Right atrium auricular region (tissue), 2 donors: ENCODE measurements at regions not wholly inside any gene's neighbourhood (a gene's known extent, or its start where the extent isn't known, plus 50 kb on each side); places are given as distances from the start of the nearest gene placed in this dataset.

Experiments used
- DNase-seq: peaks from one replicate; pipeline ENCODE4 v3.0.0-alpha.2; 2019; ENCODE audit warnings: low spot score
- H3K27ac ChIP-seq, 2 donors: fragments of 200-600 bp; sonication (generic); 1 replicate in 1 of 2; 2 replicates in 1 of 2; pipeline ENCODE4 v1.5.1; 2016 to 2019
- H3K27me3 ChIP-seq, 2 donors: fragments of 200-600 bp; sonication (generic); one replicate each; pipeline versions ENCODE4 v1.5.1 to v1.6.0; 2017 to 2019
- H3K36me3 ChIP-seq: fragments of 200-600 bp; sonication (generic); one replicate; pipeline ENCODE4 v1.5.1; 2016
- H3K4me1 ChIP-seq, 2 donors: fragments of 200-600 bp; sonication (generic); one replicate each; pipeline versions ENCODE4 v1.5.1 to v1.6.0; 2017 to 2019
- H3K4me3 ChIP-seq, 2 donors: fragments of 200-600 bp; sonication (generic); 1 replicate in 1 of 2; 2 replicates in 1 of 2; pipeline ENCODE4 v1.5.1; 2017 to 2019; ENCODE audit warnings: mild to moderate bottlenecking in 1 of 2, moderate library complexity in 1 of 2
- H3K9me3 ChIP-seq, 2 donors: fragments of 200-600 bp; sonication (generic); one replicate each; pipeline ENCODE4 v1.5.1; 2019
- TF ChIP-seq, protein P1 (sequence below), 2 donors: fragments of 200-600 bp; sonication (generic); IDR thresholded peaks; one replicate each; pipeline ENCODE4 v1.5.1; 2019; ENCODE audit warnings: antibody characterized with exemption in 2 of 2

DNA sequence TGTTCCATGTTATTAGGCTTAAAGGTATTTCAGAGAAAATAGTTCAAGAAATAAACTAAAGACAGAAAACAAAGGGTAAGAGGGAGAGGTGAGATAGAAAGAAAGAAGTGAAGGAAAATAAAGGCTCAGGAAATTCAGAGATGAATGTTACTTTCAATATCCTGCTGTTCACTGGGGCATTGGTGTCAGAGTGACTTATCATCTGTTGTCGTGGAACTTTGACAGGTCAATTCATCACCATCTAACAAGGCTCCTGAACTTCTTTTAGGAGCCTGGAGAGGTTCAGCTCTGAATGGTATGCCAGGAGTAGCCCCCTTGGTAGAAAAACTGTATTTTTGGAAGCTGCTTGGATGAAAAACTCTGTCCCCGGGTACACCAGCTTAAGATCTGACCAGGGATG is 100.1 kb downstream of the KLF6 start:
- Histone ChIP-seq H3K27ac (no peak overlapping the region), H3K4me1 (peaks cover 0 to 5% of the 10 kb centered on the region in 2 donors), H3K9me3 (no peaks in the 10 kb centered on the region), H3K4me3 (no peak overlapping the region), H3K36me3 (no peaks in the 10 kb centered on the region), H3K27me3 (no peaks in the 10 kb centered on the region)
- DNase-seq: no peak
- TF ChIP-seq, protein P1, sequence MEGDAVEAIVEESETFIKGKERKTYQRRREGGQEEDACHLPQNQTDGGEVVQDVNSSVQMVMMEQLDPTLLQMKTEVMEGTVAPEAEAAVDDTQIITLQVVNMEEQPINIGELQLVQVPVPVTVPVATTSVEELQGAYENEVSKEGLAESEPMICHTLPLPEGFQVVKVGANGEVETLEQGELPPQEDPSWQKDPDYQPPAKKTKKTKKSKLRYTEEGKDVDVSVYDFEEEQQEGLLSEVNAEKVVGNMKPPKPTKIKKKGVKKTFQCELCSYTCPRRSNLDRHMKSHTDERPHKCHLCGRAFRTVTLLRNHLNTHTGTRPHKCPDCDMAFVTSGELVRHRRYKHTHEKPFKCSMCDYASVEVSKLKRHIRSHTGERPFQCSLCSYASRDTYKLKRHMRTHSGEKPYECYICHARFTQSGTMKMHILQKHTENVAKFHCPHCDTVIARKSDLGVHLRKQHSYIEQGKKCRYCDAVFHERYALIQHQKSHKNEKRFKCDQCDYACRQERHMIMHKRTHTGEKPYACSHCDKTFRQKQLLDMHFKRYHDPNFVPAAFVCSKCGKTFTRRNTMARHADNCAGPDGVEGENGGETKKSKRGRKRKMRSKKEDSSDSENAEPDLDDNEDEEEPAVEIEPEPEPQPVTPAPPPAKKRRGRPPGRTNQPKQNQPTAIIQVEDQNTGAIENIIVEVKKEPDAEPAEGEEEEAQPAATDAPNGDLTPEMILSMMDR (IDR thresholded peaks at IDR 0.05): no peak

DNA sequence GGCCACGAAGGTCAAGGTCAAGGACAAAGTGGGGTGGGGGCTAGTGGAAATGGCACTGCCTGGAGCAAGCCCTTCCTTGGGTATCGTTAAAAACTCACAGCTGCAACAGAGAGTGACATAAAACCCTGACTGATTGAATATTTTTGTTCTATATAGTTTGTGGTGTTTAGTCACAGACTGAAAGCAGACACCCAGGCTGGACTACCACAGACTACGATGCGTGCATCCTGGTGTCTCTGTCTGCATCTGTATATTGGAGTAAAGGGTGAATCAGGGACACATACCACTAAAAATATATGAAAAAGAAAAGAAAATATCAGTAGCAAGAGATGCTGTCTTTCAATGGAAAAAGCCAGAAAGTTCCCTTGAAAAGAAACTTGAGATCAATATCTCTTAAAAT is 101.4 kb downstream of the KLF6 start:
- TF ChIP-seq, protein P1 (IDR thresholded peaks at IDR 0.05): no peak
- DNase-seq: no peak
- H3K9me3 ChIP-seq: no peaks in the 10 kb centered on the region
- no peak overlapping the region for H3K4me3 ChIP-seq
- no peaks in the 10 kb centered on the region for H3K36me3 ChIP-seq
- H3K27ac ChIP-seq: no peak overlapping the region
- H3K4me1 ChIP-seq: peaks cover 0 to 5% of the 10 kb centered on the region in 2 donors
- no peaks in the 10 kb centered on the region for H3K27me3 ChIP-seq

DNA sequence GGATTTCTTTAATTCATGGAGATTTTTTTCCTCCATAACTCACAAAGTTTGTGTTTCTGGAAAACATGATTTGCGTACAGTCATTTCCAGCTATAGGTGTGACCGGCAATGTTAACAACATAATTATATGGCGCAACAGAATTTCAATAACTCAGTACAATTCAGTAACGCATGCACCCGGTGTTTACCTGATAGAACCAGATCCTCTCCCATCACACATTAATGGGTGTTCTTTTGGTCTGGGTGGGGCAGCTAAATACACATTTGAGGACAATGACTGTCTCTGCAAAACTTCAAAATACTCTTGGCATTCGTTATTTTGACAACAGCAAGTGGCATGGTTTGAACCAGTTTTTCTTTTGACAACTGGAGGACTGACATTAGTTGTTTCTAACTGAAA is 102.3 kb downstream of the KLF6 start:
- H3K9me3 ChIP-seq: no peaks in the 10 kb centered on the region
- no peak overlapping the region for H3K27ac ChIP-seq
- H3K27me3 ChIP-seq: no peaks in the 10 kb centered on the region
- DNase-seq: no peak
- H3K36me3 ChIP-seq: no peaks in the 10 kb centered on the region
- H3K4me1 ChIP-seq: peaks cover 0 to 5% of the 10 kb centered on the region in 2 donors
- TF ChIP-seq, protein P1 (IDR thresholded peaks at IDR 0.05): no peak
- no peak overlapping the region for H3K4me3 ChIP-seq

DNA sequence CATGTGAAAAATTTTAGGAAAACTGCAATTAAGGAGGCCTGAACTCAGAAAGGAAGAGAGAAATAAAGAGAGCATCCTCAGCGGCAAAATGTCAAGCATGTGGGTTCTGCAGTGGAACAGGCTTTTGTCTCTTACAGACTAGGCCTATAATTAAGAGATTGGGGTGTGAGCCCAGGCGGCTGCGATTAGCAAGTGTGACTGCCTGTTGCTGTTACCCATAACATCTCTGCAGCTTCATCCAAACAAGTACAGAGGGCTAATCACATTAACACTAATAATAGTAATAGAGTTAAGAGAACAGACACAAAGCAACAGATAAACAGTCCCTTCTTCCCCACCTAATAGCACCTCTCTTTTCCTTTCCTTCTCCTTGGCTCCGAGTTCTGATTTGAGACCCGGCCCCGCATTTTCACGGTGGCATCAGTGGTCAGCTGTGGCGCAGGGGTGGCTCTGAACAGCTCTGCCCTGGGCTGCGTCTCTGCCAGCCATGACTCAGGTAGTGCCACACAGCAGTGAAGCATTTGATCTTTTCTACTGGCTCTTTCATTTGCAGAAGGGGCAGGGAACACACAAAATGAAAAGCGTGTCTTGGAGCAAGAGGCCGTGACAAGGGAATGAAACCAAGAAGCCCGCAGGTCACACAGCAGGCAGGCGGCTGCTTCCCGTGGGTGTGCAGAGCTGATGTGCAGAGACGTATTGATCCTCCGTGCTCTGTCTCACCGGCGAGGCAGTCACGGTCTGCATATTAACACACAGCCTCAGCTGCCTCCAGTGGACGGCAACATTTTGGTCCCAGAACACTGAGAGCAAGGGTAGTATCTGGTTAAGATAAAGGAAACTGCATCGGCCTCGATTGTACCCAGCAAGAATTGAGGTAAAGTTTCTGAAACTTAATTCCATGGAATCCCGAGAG is 103.1 kb downstream of the KLF6 start:
- H3K27ac ChIP-seq: peak overlapping the region; percentile 33 to 69
- no peak for DNase-seq
- H3K4me3 ChIP-seq: no peak overlapping the region
- H3K4me1 ChIP-seq: peaks cover 0 to 5% of the 10 kb centered on the region in 2 donors
- no peaks in the 10 kb centered on the region for H3K36me3 ChIP-seq
- H3K27me3 ChIP-seq: no peaks in the 10 kb centered on the region
- TF ChIP-seq, protein P1 (IDR thresholded peaks at IDR 0.05): no peak
- no peaks in the 10 kb centered on the region for H3K9me3 ChIP-seq

DNA sequence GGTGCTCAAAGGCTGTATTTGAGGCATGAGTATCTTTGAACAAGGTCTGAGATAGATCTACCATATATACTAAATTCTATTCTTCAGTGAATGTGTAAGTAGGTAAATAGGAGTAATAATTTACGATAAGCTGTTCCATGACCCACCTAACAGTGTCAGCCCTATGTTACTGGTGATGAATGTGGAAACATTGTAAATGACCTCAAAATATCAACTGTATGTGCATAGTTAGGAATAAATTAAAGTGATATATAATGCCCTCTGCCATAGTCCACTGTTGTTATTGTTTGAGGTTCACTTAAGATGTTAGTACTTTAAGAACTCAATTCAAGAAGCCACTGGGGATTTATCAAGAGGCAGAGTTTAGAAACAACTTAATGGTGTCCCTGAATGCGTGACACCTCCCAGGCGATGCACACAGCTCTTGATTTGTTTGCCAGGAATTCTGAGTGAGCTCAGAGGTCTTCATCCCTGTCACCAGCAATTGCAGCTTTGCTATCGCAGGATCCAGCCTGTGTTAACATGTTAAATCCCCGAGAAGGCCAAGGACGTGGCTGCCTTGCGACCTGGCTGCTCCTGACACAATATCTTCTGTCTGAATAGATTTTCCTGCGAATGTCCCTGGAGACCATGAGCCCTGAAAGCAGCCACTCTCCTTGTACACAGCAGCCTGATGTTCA is 104.9 kb downstream of the KLF6 start:
- no peak for DNase-seq
- peaks cover 0 to 5% of the 10 kb centered on the region in 2 donors for H3K4me1 ChIP-seq
- H3K36me3 ChIP-seq: no peaks in the 10 kb centered on the region
- H3K27me3 ChIP-seq: no peaks in the 10 kb centered on the region
- H3K27ac ChIP-seq: peak overlapping the region in 1 of 2 donors; percentile 71
- TF ChIP-seq, protein P1 (IDR thresholded peaks at IDR 0.05): no peak
- H3K4me3 ChIP-seq: no peak overlapping the region
- H3K9me3 ChIP-seq: no peaks in the 10 kb centered on the region
